ENCODE measurements at regions not wholly inside any gene's neighbourhood (a gene's known extent, or its start where the extent isn't known, plus 50 kb on each side); places are given as distances from the start of the nearest gene placed in this dataset.
"Not testable (repeated sequence)": the region's sequence is repeated elsewhere in the genome, so short reads cannot be mapped to it uniquely, and the experiment has no call there.

- H3K36me3 ChIP-seq (replicated peaks; ENCODE audit: insufficient read depth, low read depth) = no peaks in the 10 kb centered on the region
- no peak overlapping the region for H3K4me3 ChIP-seq
- no peaks in the 10 kb centered on the region for H3K9me3 ChIP-seq (ENCODE audit: low read depth)
- H3K27me3 ChIP-seq = no peaks in the 10 kb centered on the region
- H3K4me2 ChIP-seq = no peak overlapping the region
- no peak overlapping the region for H2AFZ ChIP-seq
- H3K4me1 ChIP-seq (ENCODE audit: insufficient read depth) = no peaks in the 10 kb centered on the region
- no peaks in the 10 kb centered on the region for H3K9me2 ChIP-seq (replicated peaks; ENCODE audit: insufficient read depth)
- H3K79me2 ChIP-seq = no peaks in the 10 kb centered on the region
- no peak for TF ChIP-seq EZH2phosphoT487 (IDR thresholded peaks at IDR 0.05; ENCODE audit: low read depth, severe bottlenecking, unreplicated experiment)
- no peak for TF ChIP-seq EZH2 (IDR thresholded peaks at IDR 0.05; ENCODE audit: borderline replicate concordance)
- TF ChIP-seq, protein P1, sequence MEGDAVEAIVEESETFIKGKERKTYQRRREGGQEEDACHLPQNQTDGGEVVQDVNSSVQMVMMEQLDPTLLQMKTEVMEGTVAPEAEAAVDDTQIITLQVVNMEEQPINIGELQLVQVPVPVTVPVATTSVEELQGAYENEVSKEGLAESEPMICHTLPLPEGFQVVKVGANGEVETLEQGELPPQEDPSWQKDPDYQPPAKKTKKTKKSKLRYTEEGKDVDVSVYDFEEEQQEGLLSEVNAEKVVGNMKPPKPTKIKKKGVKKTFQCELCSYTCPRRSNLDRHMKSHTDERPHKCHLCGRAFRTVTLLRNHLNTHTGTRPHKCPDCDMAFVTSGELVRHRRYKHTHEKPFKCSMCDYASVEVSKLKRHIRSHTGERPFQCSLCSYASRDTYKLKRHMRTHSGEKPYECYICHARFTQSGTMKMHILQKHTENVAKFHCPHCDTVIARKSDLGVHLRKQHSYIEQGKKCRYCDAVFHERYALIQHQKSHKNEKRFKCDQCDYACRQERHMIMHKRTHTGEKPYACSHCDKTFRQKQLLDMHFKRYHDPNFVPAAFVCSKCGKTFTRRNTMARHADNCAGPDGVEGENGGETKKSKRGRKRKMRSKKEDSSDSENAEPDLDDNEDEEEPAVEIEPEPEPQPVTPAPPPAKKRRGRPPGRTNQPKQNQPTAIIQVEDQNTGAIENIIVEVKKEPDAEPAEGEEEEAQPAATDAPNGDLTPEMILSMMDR (IDR thresholded peaks at IDR 0.05; ENCODE audit: poor library complexity) = no peak
- H3K27ac ChIP-seq = no peak overlapping the region
- no peak for DNase-seq (ENCODE audit: low spot score)
- WGBS (ENCODE audit: low lambda C conversion rate, missing lambda C conversion rate) = 92% methylated on average over 6 of the region's 6 CpGs
- H4K20me1 ChIP-seq (ENCODE audit: insufficient read depth, poor library complexity, severe bottlenecking) = no peaks in the 10 kb centered on the region
These were observed 189.3 kb upstream of the CTNND2 start for GRCh38 chr5:12093586-12093985.

- no peak overlapping the region for H3K4me3 ChIP-seq
- TF ChIP-seq EZH2phosphoT487 (IDR thresholded peaks at IDR 0.05; ENCODE audit: low read depth, severe bottlenecking, unreplicated experiment) = no peak
- no peak for TF ChIP-seq EZH2 (IDR thresholded peaks at IDR 0.05; ENCODE audit: borderline replicate concordance)
- TF ChIP-seq, protein P1 (IDR thresholded peaks at IDR 0.05; ENCODE audit: poor library complexity) = no peak
- no peaks in the 10 kb centered on the region for H3K27me3 ChIP-seq
- H3K4me1 ChIP-seq (ENCODE audit: insufficient read depth) = no peaks in the 10 kb centered on the region
- 75% methylated on average over 1 of the region's 1 CpG for WGBS (ENCODE audit: low lambda C conversion rate, missing lambda C conversion rate)
- H2AFZ ChIP-seq = no peak overlapping the region
- no peaks in the 10 kb centered on the region for H4K20me1 ChIP-seq (ENCODE audit: insufficient read depth, poor library complexity, severe bottlenecking)
- no peak overlapping the region for H3K27ac ChIP-seq
- H3K79me2 ChIP-seq = no peaks in the 10 kb centered on the region
- H3K9me2 ChIP-seq (replicated peaks; ENCODE audit: insufficient read depth) = no peaks in the 10 kb centered on the region
- no peak for DNase-seq (ENCODE audit: low spot score)
- H3K9me3 ChIP-seq (ENCODE audit: low read depth) = no peaks in the 10 kb centered on the region
- no peak overlapping the region for H3K4me2 ChIP-seq
- no peaks in the 10 kb centered on the region for H3K36me3 ChIP-seq (replicated peaks; ENCODE audit: insufficient read depth, low read depth)
These were observed 176.5 kb upstream of the CTNND2 start for GRCh38 chr5:12080761-12081160.

DNA sequence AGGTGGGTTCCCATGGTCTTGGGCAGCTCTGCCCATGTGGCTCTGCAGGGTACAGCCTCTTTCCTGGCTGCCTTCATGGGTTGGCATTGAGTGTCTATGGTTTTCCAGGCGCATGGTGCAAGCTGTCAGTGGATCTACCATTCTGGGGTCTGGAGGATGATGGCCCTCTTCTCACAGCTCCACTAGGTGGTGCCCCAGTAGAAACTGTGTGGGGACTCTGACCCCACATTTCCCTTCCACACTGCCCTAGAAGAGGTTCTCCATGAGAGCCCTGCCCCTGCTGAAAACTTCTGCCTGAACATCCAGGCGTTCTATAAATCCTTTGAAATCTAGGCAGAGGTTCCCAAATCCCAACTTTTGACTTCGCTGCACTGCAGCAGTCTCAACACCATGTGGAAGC lies 174.0 kb upstream of the CTNND2 start:
- not testable (repeated sequence) for H3K27ac ChIP-seq; H3K4me1 ChIP-seq (ENCODE audit: insufficient read depth); H3K4me2 ChIP-seq; DNase-seq (ENCODE audit: low spot score); H3K9me2 ChIP-seq (replicated peaks; ENCODE audit: insufficient read depth); H3K27me3 ChIP-seq; H3K9me3 ChIP-seq (ENCODE audit: low read depth); H3K36me3 ChIP-seq (replicated peaks; ENCODE audit: insufficient read depth, low read depth); H3K79me2 ChIP-seq; H3K4me3 ChIP-seq; H4K20me1 ChIP-seq (ENCODE audit: insufficient read depth, poor library complexity, severe bottlenecking); H2AFZ ChIP-seq
- WGBS (ENCODE audit: low lambda C conversion rate, missing lambda C conversion rate) = 87% methylated on average over 3 of the region's 3 CpGs

DNA sequence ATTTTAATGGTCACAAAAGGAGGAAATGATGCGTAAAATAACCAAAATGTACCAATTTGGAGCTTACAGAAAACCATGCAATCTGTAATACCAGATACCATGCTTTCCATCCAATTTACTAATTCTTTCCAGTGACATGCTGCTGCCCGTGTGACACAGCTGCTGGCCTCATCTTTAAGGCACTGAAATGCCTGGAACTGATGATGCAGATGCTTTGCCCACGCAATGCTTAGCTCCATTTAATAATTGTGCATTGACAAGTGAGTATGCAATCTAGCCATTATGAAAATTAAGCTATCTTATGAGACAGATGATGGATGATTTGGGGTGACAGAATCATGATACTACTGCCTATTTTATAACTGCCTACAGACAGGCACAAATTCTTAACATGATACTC lies 169.2 kb upstream of the CTNND2 start:
- no peak overlapping the region for H3K4me3 ChIP-seq

More for the DNA sequence above, 169.2 kb upstream of the CTNND2 start:
- H3K27ac ChIP-seq = no peak overlapping the region
- 62% methylated on average over 3 of the region's 3 CpGs for WGBS (ENCODE audit: low lambda C conversion rate, missing lambda C conversion rate)
- no peak overlapping the region for H3K4me2 ChIP-seq
- H3K27me3 ChIP-seq = no peaks in the 10 kb centered on the region
- H3K9me2 ChIP-seq (replicated peaks; ENCODE audit: insufficient read depth) = no peaks in the 10 kb centered on the region
- no peaks in the 10 kb centered on the region for H3K79me2 ChIP-seq
- no peaks in the 10 kb centered on the region for H3K36me3 ChIP-seq (replicated peaks; ENCODE audit: insufficient read depth, low read depth)
- H2AFZ ChIP-seq = no peak overlapping the region
- no peaks in the 10 kb centered on the region for H3K9me3 ChIP-seq (ENCODE audit: low read depth)
- H3K4me1 ChIP-seq (ENCODE audit: insufficient read depth) = no peaks in the 10 kb centered on the region
- no peak for TF ChIP-seq EZH2phosphoT487 (IDR thresholded peaks at IDR 0.05; ENCODE audit: low read depth, severe bottlenecking, unreplicated experiment)
- no peak for DNase-seq (ENCODE audit: low spot score)
- no peaks in the 10 kb centered on the region for H4K20me1 ChIP-seq (ENCODE audit: insufficient read depth, poor library complexity, severe bottlenecking)

All from hepatocyte (in vitro differentiated cells).